ENCODE measurements at regions not wholly inside any gene's neighbourhood (a gene's known extent, or its start where the extent isn't known, plus 50 kb on each side); places are given as distances from the start of the nearest gene placed in this dataset.

GRCh38 chr13:97648881-97649224, 214.9 kb downstream of the RAP2A start:
- ATAC-seq (no peak), DNase-seq (no peak)
- H3K27ac Mint-ChIP-seq = no peak overlapping the region
- no peaks in the 10 kb centered on the region for H3K27me3 Mint-ChIP-seq (ENCODE audit: low read depth in 2 of 2)
- intact Hi-C loops (cut with micrococcal nuclease) = no loop called here
- H3K4me1 Mint-ChIP-seq = no peaks in the 10 kb centered on the region
- no peaks in the 10 kb centered on the region for H3K9me3 ChIP-seq (ENCODE audit: control insufficient read depth, insufficient read depth, low read length)
- TF ChIP-seq CTCF (IDR thresholded peaks at IDR 0.05) = no peak
- no peaks in the 10 kb centered on the region for H3K36me3 Mint-ChIP-seq
- no peaks in the 10 kb centered on the region for H3K27me3 ChIP-seq (ENCODE audit: control insufficient read depth, insufficient read depth, low read length)
- H3K4me3 ChIP-seq (ENCODE audit: low read length) = no peak overlapping the region
- H3K36me3 ChIP-seq (ENCODE audit: control insufficient read depth, insufficient read depth, low read length) = no peaks in the 10 kb centered on the region
- no peak overlapping the region for H3K4me3 Mint-ChIP-seq
- H3K9me3 Mint-ChIP-seq = no peaks in the 10 kb centered on the region
- no peaks in the 10 kb centered on the region for H3K4me1 ChIP-seq (ENCODE audit: control insufficient read depth, insufficient read depth, low read length)
- no peak overlapping the region for H3K27ac ChIP-seq (ENCODE audit: low read length)

GRCh38 chr13:97653443-97654140, 219.6 kb downstream of the RAP2A start:
- Histone ChIP-seq H3K4me1 (ENCODE audit: control insufficient read depth, insufficient read depth, low read length) (no peaks in the 10 kb centered on the region), H3K4me3 (ENCODE audit: low read length) (no peak overlapping the region), H3K27me3 (ENCODE audit: control insufficient read depth, insufficient read depth, low read length) (no peaks in the 10 kb centered on the region), H3K27ac (ENCODE audit: low read length) (no peak overlapping the region), H3K36me3 (ENCODE audit: control insufficient read depth, insufficient read depth, low read length) (no peaks in the 10 kb centered on the region), H3K9me3 (ENCODE audit: control insufficient read depth, insufficient read depth, low read length) (no peaks in the 10 kb centered on the region)
- Mint-ChIP-seq H3K27me3 (ENCODE audit: low read depth in 2 of 2) (peaks cover 0 to 4% of the 10 kb centered on the region in 2 donors), H3K4me1 (no peaks in the 10 kb centered on the region), H3K9me3 (no peaks in the 10 kb centered on the region), H3K4me3 (no peak overlapping the region), H3K36me3 (no peaks in the 10 kb centered on the region), H3K27ac (no peak overlapping the region)
- intact Hi-C loops (cut with micrococcal nuclease) = no loop called here
- DNase-seq (no peak), ATAC-seq (no peak)
- TF ChIP-seq CTCF (IDR thresholded peaks at IDR 0.05) = no peak
- WGBS (ENCODE audit: insufficient coverage) = 83% methylated on average over 17 of the region's 17 CpGs

- intact Hi-C loops (cut with micrococcal nuclease) = no loop called here
- H3K4me1 ChIP-seq (ENCODE audit: control insufficient read depth, insufficient read depth, low read length) = no peaks in the 10 kb centered on the region
Measured at GRCh38 chr13:97654236-97654635, 220.3 kb downstream of the RAP2A start.

More at GRCh38 chr13:97654236-97654635, 220.3 kb downstream of the RAP2A start:
- Histone ChIP-seq H3K27ac (ENCODE audit: low read length) (no peak overlapping the region), H3K27me3 (ENCODE audit: control insufficient read depth, insufficient read depth, low read length) (no peaks in the 10 kb centered on the region), H3K36me3 (ENCODE audit: control insufficient read depth, insufficient read depth, low read length) (no peaks in the 10 kb centered on the region), H3K9me3 (ENCODE audit: control insufficient read depth, insufficient read depth, low read length) (no peaks in the 10 kb centered on the region), H3K4me3 (ENCODE audit: low read length) (no peak overlapping the region)
- H3K27ac Mint-ChIP-seq = no peak overlapping the region
- no peak overlapping the region for H3K4me3 Mint-ChIP-seq
- peaks cover 0 to 4% of the 10 kb centered on the region in 2 donors for H3K27me3 Mint-ChIP-seq (ENCODE audit: low read depth in 2 of 2)
- TF ChIP-seq CTCF (IDR thresholded peaks at IDR 0.05) = no peak
- ATAC-seq = no peak
- DNase-seq = no peak
- no peaks in the 10 kb centered on the region for H3K9me3 Mint-ChIP-seq
- no peaks in the 10 kb centered on the region for H3K4me1 Mint-ChIP-seq
- no peaks in the 10 kb centered on the region for H3K36me3 Mint-ChIP-seq
- WGBS (ENCODE audit: insufficient coverage) = 91% methylated on average over 5 of the region's 5 CpGs

Data from natural killer cell (primary cell).